ENCODE measurements at regions not wholly inside any gene's neighbourhood (a gene's known extent, or its start where the extent isn't known, plus 50 kb on each side); places are given as distances from the start of the nearest gene placed in this dataset.

- H3K9ac ChIP-seq (ENCODE audit: low read length): no peak overlapping the region
- Mint-ChIP-seq H3K27me3 (no peaks in the 10 kb centered on the region), H3K9me3 (ENCODE audit: insufficient read depth) (peaks cover 12% of the 10 kb centered on the region), H3K4me1 (no peaks in the 10 kb centered on the region), H3K27ac (no peak overlapping the region), H3K4me3 (no peak overlapping the region)
- no peaks in the 10 kb centered on the region for H3K4me1 ChIP-seq (ENCODE audit: control insufficient read depth in 2 of 2, insufficient read depth in 2 of 2, low read length in 2 of 2)
- CTCF ChIA-PET: no interaction called here
- no peak for TF ChIP-seq EZH2 (IDR thresholded peaks at IDR 0.05; ENCODE audit: borderline replicate concordance, insufficient read depth, low read depth, low read length, poor library complexity, severe bottlenecking)
- TF ChIP-seq, protein P1, sequence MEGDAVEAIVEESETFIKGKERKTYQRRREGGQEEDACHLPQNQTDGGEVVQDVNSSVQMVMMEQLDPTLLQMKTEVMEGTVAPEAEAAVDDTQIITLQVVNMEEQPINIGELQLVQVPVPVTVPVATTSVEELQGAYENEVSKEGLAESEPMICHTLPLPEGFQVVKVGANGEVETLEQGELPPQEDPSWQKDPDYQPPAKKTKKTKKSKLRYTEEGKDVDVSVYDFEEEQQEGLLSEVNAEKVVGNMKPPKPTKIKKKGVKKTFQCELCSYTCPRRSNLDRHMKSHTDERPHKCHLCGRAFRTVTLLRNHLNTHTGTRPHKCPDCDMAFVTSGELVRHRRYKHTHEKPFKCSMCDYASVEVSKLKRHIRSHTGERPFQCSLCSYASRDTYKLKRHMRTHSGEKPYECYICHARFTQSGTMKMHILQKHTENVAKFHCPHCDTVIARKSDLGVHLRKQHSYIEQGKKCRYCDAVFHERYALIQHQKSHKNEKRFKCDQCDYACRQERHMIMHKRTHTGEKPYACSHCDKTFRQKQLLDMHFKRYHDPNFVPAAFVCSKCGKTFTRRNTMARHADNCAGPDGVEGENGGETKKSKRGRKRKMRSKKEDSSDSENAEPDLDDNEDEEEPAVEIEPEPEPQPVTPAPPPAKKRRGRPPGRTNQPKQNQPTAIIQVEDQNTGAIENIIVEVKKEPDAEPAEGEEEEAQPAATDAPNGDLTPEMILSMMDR (IDR thresholded peaks at IDR 0.05): no peak
- H3K4me2 ChIP-seq (replicated peaks; ENCODE audit: low read depth, low read length, poor library complexity, severe bottlenecking): no peak overlapping the region
- H4K20me1 ChIP-seq (ENCODE audit: control insufficient read depth, insufficient read depth, low read length, poor library complexity, severe bottlenecking): no peaks in the 10 kb centered on the region
- H3K27me3 ChIP-seq (replicated peaks in 1 of 4; ENCODE audit: control extremely low read depth in 1 of 4, control insufficient read depth in 3 of 4, insufficient read depth in 4 of 4, low read length in 3 of 4): no peaks in the 10 kb centered on the region
- no CpG with 5 or more reads among the region's 2 CpGs for WGBS (ENCODE audit: insufficient coverage)
- H3K9me3 ChIP-seq (ENCODE audit: control extremely low read depth in 1 of 3, control insufficient read depth in 2 of 3, insufficient read depth in 1 of 3, low read length in 2 of 3): peaks cover 0 to 3% (median 0%) of the 10 kb centered on the region in 3 donors
- no peaks in the 10 kb centered on the region for H3K36me3 ChIP-seq (replicated peaks in 1 of 2; ENCODE audit: control extremely low read depth in 1 of 2, control insufficient read depth in 1 of 2, extremely low read depth in 1 of 2, insufficient read depth in 2 of 2, low read length in 1 of 2)
- intact Hi-C loops (cut with micrococcal nuclease): no loop called here
- no peak overlapping the region for H3K4me3 ChIP-seq (ENCODE audit: control extremely low read depth in 1 of 5, extremely low read depth in 1 of 5, insufficient read depth in 1 of 5, low read depth in 2 of 5, low read length in 4 of 5)
- H3K27ac ChIP-seq (ENCODE audit: low read length in 2 of 2): no peak overlapping the region
- no peak overlapping the region for H2AFZ ChIP-seq (ENCODE audit: insufficient read depth, low read depth, low read length, poor library complexity, severe bottlenecking)
- POLR2A ChIA-PET: no interaction called here
- ATAC-seq (ENCODE audit: low read depth): no peak
- DNase-seq: no peak
- H3K79me2 ChIP-seq (ENCODE audit: control insufficient read depth, insufficient read depth, low read length): no peaks in the 10 kb centered on the region
Observed at GRCh38 chr3:63086190-63086589, 191.9 kb upstream of the SYNPR start.

- POLR2A ChIA-PET: no interaction called here
- no CpG with 5 or more reads among the region's 6 CpGs for WGBS (ENCODE audit: insufficient coverage)
- no peak for TF ChIP-seq EZH2 (IDR thresholded peaks at IDR 0.05; ENCODE audit: borderline replicate concordance, insufficient read depth, low read depth, low read length, poor library complexity, severe bottlenecking)
- TF ChIP-seq, protein P1 (IDR thresholded peaks at IDR 0.05): no peak
Observed at GRCh38 chr3:63089007-63089750, 188.9 kb upstream of the SYNPR start.

More at GRCh38 chr3:63089007-63089750, 188.9 kb upstream of the SYNPR start:
- Histone ChIP-seq H4K20me1 (ENCODE audit: control insufficient read depth, insufficient read depth, low read length, poor library complexity, severe bottlenecking) (no peaks in the 10 kb centered on the region), H3K79me2 (ENCODE audit: control insufficient read depth, insufficient read depth, low read length) (no peaks in the 10 kb centered on the region), H3K4me3 (ENCODE audit: control extremely low read depth in 1 of 5, extremely low read depth in 1 of 5, insufficient read depth in 1 of 5, low read depth in 2 of 5, low read length in 4 of 5) (no peak overlapping the region), H3K4me1 (ENCODE audit: control insufficient read depth in 2 of 2, insufficient read depth in 2 of 2, low read length in 2 of 2) (no peaks in the 10 kb centered on the region), H3K27me3 (replicated peaks in 1 of 4; ENCODE audit: control extremely low read depth in 1 of 4, control insufficient read depth in 3 of 4, insufficient read depth in 4 of 4, low read length in 3 of 4) (no peaks in the 10 kb centered on the region), H3K27ac (ENCODE audit: low read length in 2 of 2) (no peak overlapping the region), H2AFZ (ENCODE audit: insufficient read depth, low read depth, low read length, poor library complexity, severe bottlenecking) (no peak overlapping the region), H3K9me3 (ENCODE audit: control extremely low read depth in 1 of 3, control insufficient read depth in 2 of 3, insufficient read depth in 1 of 3, low read length in 2 of 3) (peaks cover 0 to 3% (median 0%) of the 10 kb centered on the region in 3 donors), H3K36me3 (replicated peaks in 1 of 2; ENCODE audit: control extremely low read depth in 1 of 2, control insufficient read depth in 1 of 2, extremely low read depth in 1 of 2, insufficient read depth in 2 of 2, low read length in 1 of 2) (no peaks in the 10 kb centered on the region), H3K9ac (ENCODE audit: low read length) (no peak overlapping the region), H3K4me2 (replicated peaks; ENCODE audit: low read depth, low read length, poor library complexity, severe bottlenecking) (no peak overlapping the region)
- no peak overlapping the region for H3K27ac Mint-ChIP-seq
- DNase-seq: no peak
- peaks cover 3% of the 10 kb centered on the region for H3K9me3 Mint-ChIP-seq (ENCODE audit: insufficient read depth)
- intact Hi-C loops (cut with micrococcal nuclease): no loop called here
- H3K27me3 Mint-ChIP-seq: no peaks in the 10 kb centered on the region
- no peaks in the 10 kb centered on the region for H3K4me1 Mint-ChIP-seq
- no peak overlapping the region for H3K4me3 Mint-ChIP-seq
- no peak for ATAC-seq (ENCODE audit: low read depth)
- CTCF ChIA-PET: no interaction called here
